Astrocyte of the cerebellum (primary cell): ENCODE measurements at regions not wholly inside any gene's neighbourhood (a gene's known extent, or its start where the extent isn't known, plus 50 kb on each side); places are given as distances from the start of the nearest gene placed in this dataset.

Experiments used
- DNase-seq: peaks from one replicate; pipeline ENCODE4 v3.0.0-alpha.2; 2011; ENCODE audit warnings: low read depth
- H3K4me3 ChIP-seq: 2 replicates; pipeline ENCODE4 v1.5.1; 2011; ENCODE audit warnings: mild to moderate bottlenecking, low read depth, low read length, moderate library complexity
- CTCF ChIP-seq: IDR thresholded peaks from 2 replicates; pipeline ENCODE4 v1.5.1; 2012; ENCODE audit warnings: low read length, low read depth, moderate library complexity, mild to moderate bottlenecking; ENCODE audit errors: missing control alignments
- in situ Hi-C: cut with HindIII; loops from 2 replicates; pipeline ENCODE4 v1.10.0; 2017; ENCODE audit warnings: low sequenced_read_pairs

DNA sequence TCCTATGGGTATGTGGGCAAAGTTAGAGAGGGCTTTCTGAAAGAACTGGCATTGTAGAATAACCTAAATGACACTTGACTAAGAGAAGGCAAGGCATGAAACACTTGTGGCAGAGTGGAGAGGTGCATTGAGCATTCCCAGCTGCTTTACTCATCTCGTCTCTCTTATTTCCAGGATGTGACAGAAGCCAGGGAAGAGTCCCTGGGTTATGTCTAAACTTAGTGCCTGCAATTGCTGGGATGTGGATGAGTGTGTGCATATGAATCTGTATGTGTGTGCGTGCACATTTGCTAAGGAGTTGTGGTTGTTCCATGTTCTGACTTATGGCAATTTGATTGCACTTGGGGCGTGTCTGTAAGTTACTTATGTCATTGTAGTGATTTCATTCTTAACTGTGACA, 1326.5 kb upstream of the B3GALT2 start:
- no peak for DNase-seq
- TF ChIP-seq CTCF, result no peak
- in situ Hi-C loops, result no loop called here
- H3K4me3 ChIP-seq, result no peak overlapping the region

DNA sequence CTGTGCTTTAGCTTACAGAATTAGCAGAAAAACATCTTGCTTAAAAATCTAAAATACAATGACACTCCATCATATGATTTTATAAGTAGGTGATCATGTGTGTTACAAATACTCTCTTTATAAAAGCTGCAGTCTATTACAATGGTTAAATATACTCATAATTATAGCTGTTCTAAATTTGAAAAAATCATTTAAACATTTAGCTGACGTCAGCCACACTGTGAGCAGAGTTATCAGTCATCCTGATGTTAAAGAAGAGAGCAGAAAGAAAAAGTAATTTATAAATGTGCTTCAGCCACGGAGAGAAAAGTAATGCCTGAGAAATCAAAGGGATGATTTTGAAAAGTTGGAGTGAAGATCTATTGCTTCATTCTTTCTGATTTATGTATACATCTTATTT, 1325.9 kb upstream of the B3GALT2 start:
- H3K4me3 ChIP-seq, result no peak overlapping the region
- DNase-seq, result no peak
- TF ChIP-seq CTCF, result no peak
- in situ Hi-C loops, result no loop called here

- H3K4me3 ChIP-seq, result no peak overlapping the region
- no peak for DNase-seq
- TF ChIP-seq CTCF, result no peak
- in situ Hi-C loops, result no loop called here
Measured at GRCh38 chr1:194503209-194503608, 1316.8 kb upstream of the B3GALT2 start.

DNA sequence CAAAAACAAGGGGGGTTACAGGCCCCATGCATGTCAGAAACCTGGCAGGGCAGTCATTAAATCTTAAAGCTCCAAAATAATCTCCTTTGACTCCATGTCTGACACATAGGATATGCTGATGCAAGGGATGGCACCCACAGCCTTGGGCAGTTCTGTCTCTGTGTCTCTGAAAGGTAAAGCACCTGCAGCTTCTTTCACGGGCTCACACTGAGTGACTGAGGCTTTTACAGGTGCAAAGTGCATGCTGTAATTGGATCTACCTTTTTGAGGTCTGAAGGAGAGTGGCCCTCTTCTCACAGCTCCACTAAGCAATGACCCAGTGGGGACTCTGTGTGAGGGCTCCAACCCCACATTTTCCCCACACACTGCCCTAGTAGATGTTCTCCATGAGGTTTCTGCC, 1309.0 kb upstream of the B3GALT2 start:
- no peak overlapping the region for H3K4me3 ChIP-seq
- no peak for TF ChIP-seq CTCF
- in situ Hi-C loops, result no loop called here
- no peak for DNase-seq

GRCh38 chr1:194487172-194487571, 1300.8 kb upstream of the B3GALT2 start:
- TF ChIP-seq CTCF, result no peak
- H3K4me3 ChIP-seq, result no peak overlapping the region
- no peak for DNase-seq
- in situ Hi-C loops, result no loop called here

DNA sequence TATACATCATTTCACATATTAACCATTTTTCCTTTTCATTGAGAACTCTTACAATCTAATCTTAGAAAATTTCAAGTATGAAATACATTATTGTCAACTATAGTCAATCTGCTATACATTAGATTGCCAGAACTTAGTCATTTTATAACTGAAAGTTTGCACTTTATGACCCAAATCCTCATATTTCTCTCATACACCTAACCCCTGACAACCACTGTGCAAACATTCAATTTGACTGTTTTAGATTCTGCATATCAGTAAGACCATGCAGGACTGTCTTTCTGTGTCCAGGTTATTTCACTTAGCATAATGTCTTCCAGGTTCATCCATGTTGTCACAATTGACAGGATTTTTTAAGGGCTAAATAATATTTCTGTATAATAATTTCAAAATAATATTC, 1299.0 kb upstream of the B3GALT2 start:
- in situ Hi-C loops, result no loop called here
- TF ChIP-seq CTCF, result no peak
- DNase-seq, result no peak
- no peak overlapping the region for H3K4me3 ChIP-seq

DNA sequence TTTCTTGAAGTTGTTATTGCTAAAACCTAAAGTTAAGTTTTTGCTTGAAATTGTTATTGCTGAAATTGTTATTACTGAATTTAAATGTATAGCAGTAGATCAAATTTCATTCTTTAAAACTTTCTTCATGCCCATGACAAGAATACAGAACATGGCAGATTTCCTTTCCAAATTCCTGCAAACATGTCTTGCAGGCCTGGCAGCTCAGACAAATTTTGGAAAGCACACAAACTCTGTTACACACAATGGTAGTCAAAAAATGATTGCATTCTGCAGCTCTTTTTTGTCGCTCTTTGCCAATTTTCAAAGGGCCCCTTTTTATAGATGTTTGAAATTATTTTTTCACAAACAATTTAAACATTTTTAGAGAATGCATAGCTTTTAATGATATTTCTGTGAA, 1292.3 kb upstream of the B3GALT2 start:
- DNase-seq, result no peak
- TF ChIP-seq CTCF, result no peak
- in situ Hi-C loops, result no loop called here
- H3K4me3 ChIP-seq, result no peak overlapping the region
